GM19240 (cell line): ENCODE measurements at regions not wholly inside any gene's neighbourhood (a gene's known extent, or its start where the extent isn't known, plus 50 kb on each side); places are given as distances from the start of the nearest gene placed in this dataset.

ENCODE experiments used
- DNase-seq: peaks from one replicate; pipeline ENCODE4 v3.0.0; 2011; ENCODE audit warnings: low spot score; ENCODE audit not compliant: insufficient read length

- no peak for DNase-seq
These were observed 61.3 kb upstream of the GPRIN3 start for GRCh38 chr4:89368861-89369260.

GRCh38 chr4:89365776-89366175 lies 58.2 kb upstream of the GPRIN3 start:
- DNase-seq, result no peak

GRCh38 chr4:89365375-89365774 lies 57.8 kb upstream of the GPRIN3 start:
- DNase-seq, result no peak

GRCh38 chr4:89364541-89364940 lies 56.9 kb upstream of the GPRIN3 start:
- DNase-seq, result no peak

- DNase-seq, result no peak
These were observed 56.2 kb upstream of the GPRIN3 start for GRCh38 chr4:89363786-89364185.

- no peak for DNase-seq
These were observed 51.5 kb upstream of the GPRIN3 start for GRCh38 chr4:89358935-89359638.

- DNase-seq, result no peak
These were observed 50.2 kb upstream of the GPRIN3 start for GRCh38 chr4:89357787-89358186.
